A549 (cell line): ENCODE measurements at regions not wholly inside any gene's neighbourhood (a gene's known extent, or its start where the extent isn't known, plus 50 kb on each side); places are given as distances from the start of the nearest gene placed in this dataset.

Source experiments
- CEBPB ChIP-seq, 2 experiments: fragments of >200 bp in 1 of 2; sonication (Bioruptor Twin) in 1 of 2; formaldehyde crosslinking in 1 of 2; IDR thresholded peaks; 2 replicates each; pipeline ENCODE4 v1.6.1; 2012 to 2016
- CHD4 ChIP-seq: fragments of 200-600 bp; sonication (generic); IDR thresholded peaks from 2 replicates; pipeline ENCODE4 v1.6.1; 2016; ENCODE audit warnings: antibody characterized with exemption, mild to moderate bottlenecking, borderline replicate concordance
- EP300 ChIP-seq, 2 experiments: fragments of >200 bp; sonication (Bioruptor Twin); formaldehyde crosslinking; IDR thresholded peaks; 2 replicates in 1 of 2; 3 replicates in 1 of 2; pipeline ENCODE4 v1.6.1; 2016 to 2017
- HDAC2 ChIP-seq: fragments of 200-600 bp; sonication (generic); IDR thresholded peaks from 2 replicates; pipeline ENCODE4 v1.6.1; 2016
- HEYL ChIP-seq: fragments of 250-450 bp; sonication (Bioruptor Pico); IDR thresholded peaks from 2 replicates; pipeline ENCODE4 v1.8.0; 2021; ENCODE audit warnings: mild to moderate bottlenecking, moderate library complexity
- POLR2A ChIP-seq: IDR thresholded peaks from 2 replicates; pipeline ENCODE4 v1.6.1; 2012; ENCODE audit warnings: mild to moderate bottlenecking, low read length
- RAD21 ChIP-seq, 2 experiments: fragments of >200 bp in 1 of 2; sonication (Bioruptor Twin) in 1 of 2; formaldehyde crosslinking in 1 of 2; IDR thresholded peaks in 1 of 2; conservative IDR thresholded peaks in 1 of 2; 2 replicates in 1 of 2; 3 replicates in 1 of 2; pipeline ENCODE4 v1.6.1; 2012 to 2018; ENCODE audit warnings: inconsistent platforms in 1 of 2
- TF ChIP-seq, protein P1 (sequence below): fragments of >200 bp; sonication (Bioruptor Twin); formaldehyde crosslinking; IDR thresholded peaks from 3 replicates; pipeline ENCODE4 v1.5.1; 2016
- TF ChIP-seq, protein P2 (sequence below): IDR thresholded peaks from 2 replicates; pipeline ENCODE4 v1.6.1; 2012
- TF ChIP-seq, protein P3 (sequence below): fragments of 200-600 bp; sonication (generic); IDR thresholded peaks from 2 replicates; pipeline ENCODE4 v1.6.1; 2016; ENCODE audit warnings: antibody characterized with exemption, mild to moderate bottlenecking, moderate library complexity

DNA sequence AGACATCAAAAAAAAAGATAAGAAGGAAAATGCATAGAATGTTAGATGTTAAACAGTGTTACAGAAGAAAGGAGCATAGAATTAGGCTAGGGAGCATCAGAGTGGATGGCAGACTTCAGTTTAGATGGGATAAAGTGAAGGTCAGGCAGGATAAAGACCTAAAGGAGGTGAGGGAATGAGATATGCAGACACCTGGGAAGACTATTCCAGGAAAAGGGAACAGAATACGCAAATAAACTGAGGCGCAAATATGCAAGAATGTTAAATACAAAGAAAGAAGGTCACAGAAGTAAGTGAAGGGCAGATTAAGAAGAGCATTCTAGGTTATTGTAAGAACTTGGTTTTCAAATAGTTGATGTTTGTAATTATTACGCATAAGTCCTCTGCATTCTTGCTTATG is 116.3 kb upstream of the REG3A start:
- TF ChIP-seq CHD4 (no peak), EP300 (IDR thresholded peaks at IDR 0.05) (no peak), POLR2A (no peak), HEYL (CRISPR knock-in tag) (no peak), CEBPB (IDR thresholded peaks at IDR 0.05) (no peak), RAD21 (conservative IDR thresholded peaks at IDR 0.05 in 1 of 2, IDR thresholded peaks at IDR 0.05 in 1 of 2) (no peak), HDAC2 (no peak)
- TF ChIP-seq, protein P1, sequence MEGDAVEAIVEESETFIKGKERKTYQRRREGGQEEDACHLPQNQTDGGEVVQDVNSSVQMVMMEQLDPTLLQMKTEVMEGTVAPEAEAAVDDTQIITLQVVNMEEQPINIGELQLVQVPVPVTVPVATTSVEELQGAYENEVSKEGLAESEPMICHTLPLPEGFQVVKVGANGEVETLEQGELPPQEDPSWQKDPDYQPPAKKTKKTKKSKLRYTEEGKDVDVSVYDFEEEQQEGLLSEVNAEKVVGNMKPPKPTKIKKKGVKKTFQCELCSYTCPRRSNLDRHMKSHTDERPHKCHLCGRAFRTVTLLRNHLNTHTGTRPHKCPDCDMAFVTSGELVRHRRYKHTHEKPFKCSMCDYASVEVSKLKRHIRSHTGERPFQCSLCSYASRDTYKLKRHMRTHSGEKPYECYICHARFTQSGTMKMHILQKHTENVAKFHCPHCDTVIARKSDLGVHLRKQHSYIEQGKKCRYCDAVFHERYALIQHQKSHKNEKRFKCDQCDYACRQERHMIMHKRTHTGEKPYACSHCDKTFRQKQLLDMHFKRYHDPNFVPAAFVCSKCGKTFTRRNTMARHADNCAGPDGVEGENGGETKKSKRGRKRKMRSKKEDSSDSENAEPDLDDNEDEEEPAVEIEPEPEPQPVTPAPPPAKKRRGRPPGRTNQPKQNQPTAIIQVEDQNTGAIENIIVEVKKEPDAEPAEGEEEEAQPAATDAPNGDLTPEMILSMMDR: no peak
- TF ChIP-seq, protein P2, sequence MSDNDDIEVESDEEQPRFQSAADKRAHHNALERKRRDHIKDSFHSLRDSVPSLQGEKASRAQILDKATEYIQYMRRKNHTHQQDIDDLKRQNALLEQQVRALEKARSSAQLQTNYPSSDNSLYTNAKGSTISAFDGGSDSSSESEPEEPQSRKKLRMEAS: no peak
- TF ChIP-seq, protein P3, sequence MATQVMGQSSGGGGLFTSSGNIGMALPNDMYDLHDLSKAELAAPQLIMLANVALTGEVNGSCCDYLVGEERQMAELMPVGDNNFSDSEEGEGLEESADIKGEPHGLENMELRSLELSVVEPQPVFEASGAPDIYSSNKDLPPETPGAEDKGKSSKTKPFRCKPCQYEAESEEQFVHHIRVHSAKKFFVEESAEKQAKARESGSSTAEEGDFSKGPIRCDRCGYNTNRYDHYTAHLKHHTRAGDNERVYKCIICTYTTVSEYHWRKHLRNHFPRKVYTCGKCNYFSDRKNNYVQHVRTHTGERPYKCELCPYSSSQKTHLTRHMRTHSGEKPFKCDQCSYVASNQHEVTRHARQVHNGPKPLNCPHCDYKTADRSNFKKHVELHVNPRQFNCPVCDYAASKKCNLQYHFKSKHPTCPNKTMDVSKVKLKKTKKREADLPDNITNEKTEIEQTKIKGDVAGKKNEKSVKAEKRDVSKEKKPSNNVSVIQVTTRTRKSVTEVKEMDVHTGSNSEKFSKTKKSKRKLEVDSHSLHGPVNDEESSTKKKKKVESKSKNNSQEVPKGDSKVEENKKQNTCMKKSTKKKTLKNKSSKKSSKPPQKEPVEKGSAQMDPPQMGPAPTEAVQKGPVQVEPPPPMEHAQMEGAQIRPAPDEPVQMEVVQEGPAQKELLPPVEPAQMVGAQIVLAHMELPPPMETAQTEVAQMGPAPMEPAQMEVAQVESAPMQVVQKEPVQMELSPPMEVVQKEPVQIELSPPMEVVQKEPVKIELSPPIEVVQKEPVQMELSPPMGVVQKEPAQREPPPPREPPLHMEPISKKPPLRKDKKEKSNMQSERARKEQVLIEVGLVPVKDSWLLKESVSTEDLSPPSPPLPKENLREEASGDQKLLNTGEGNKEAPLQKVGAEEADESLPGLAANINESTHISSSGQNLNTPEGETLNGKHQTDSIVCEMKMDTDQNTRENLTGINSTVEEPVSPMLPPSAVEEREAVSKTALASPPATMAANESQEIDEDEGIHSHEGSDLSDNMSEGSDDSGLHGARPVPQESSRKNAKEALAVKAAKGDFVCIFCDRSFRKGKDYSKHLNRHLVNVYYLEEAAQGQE: no peak
